ENCODE measurements at regions not wholly inside any gene's neighbourhood (a gene's known extent, or its start where the extent isn't known, plus 50 kb on each side); places are given as distances from the start of the nearest gene placed in this dataset.

- no peak for DNase-seq (ENCODE audit: low read depth)
Observed at GRCh38 chr7:106775975-106776607, 89.0 kb upstream of the PIK3CG start.

DNA sequence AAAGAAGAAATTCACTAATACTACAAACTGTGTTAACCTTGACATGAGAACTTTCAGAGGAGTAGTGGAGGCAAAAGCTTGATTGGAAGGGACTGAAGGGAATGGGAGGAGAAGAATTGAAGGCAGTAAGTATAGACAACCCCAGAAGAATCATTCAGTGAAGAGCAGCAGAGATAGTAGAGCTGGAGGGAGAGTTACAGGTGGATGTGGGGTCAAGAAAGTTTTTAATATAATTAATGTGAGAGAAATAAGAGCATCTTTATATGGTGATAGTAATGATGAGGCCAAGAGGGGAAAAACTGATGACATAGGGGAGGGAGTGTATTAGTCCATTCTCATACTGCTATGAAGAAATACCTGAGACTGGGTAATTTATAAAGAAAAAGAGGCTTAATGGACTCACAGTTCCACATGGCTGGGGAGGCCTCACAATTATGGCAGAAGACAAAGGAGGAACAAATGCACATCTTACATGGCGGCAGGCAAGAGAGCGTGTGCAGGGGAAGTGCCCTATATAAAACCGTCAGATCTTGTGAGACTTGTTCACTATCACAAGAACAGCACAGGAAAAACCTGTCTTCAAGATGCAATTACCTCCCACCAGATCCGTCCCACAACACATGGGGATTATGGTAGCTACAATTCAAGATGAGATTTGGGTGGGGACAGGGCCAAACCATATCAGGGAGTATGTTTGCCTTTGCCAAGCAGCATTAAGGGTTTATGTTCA is 88.3 kb upstream of the PIK3CG start:
- no peak for DNase-seq (ENCODE audit: low read depth)

DNA sequence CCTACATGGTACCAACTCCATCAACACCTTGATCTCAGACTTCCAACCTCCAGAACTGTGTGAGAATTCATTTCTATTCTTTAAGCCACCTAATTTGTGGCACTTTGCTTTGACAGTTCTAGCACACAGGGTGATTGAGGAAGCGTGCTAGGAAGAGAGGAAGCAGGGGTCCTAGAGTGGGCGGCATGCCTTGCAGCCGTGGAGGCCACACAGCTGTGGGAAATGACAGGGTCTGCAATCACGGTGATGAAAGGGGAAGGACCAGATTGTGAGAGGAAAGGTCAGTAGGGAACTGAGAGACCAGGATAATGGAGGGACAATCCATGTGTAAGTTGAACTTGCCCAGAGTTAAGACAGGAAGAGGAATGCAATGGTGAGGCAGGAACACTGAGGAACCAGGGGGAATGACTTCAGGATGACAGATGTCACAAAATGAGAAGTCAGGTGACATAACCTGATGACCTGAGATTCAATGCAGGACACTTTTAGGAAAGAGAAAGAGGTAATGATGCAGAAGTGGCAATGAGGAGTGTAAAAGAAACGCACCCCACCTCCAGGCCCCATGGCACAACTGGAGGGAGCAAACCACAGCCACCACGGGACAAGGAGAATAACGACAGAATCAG is 87.3 kb upstream of the PIK3CG start:
- DNase-seq (ENCODE audit: low read depth), result no peak

DNA sequence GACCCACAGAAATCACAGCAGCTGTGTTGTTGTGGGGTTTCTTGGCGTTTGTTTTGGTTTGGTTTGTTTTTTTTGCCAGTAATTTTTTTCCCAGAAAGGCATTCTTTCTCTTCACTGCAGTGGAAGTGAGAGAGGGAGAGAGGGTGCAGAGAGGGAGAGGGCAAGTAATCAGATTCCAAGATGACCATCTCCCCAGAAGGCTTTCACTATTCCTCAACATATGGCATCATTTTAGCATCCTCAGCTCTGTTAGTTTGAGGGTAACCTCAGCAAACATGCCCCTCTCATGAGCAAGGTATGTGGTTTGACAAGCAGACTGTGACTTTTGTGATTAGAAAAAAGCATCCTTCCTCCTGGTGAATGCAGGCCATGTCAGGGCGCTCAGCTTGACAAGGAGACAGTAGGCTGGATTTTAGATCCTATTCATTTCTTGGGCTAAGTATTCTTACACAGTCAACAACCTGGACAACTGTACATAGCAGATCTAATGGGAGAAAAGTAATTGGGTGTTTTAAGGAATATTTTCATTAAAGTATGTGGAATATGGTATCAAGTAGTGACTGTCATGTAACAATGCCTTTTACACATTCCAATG is 86.3 kb upstream of the PIK3CG start:
- no peak for DNase-seq (ENCODE audit: low read depth)

DNA sequence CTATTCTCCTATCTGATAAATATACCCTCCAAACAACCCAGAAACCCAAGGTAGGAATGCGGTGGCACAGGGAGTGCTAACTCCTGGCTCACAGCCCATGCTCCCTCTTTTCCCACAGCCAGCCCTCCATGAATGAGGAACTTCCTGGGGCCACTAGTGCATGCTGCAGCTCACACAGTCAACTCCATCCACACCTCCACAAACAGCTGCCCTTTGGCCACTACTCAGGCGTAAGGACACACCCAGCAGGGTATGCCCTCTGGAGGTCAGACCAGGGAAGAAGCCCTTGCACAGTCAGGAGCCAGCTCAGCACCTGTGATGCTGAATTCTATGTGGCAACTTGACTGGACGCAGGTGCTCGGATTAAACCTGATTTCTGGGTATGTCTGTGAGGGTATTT is 85.2 kb upstream of the PIK3CG start:
- no peak for DNase-seq (ENCODE audit: low read depth)

DNA sequence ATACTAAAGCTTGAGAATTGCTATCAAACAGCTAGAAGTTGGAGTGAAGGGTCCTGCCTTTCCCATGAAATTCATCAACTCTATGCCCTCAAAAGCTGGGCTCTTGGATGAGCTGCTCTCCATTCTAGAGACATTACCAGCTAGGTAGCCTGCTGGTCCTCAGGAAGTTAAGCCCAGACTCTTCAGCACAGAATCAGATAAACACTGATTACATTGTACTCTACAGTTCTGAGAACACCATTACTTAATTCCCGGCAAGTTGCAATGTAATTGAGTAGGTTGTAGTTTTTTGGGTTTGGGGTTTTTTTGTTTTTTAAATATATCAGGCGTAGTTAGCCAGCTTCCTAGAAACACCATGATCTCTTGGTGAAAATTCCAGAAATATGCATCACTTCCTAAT is 84.1 kb upstream of the PIK3CG start:
- no peak for DNase-seq (ENCODE audit: low read depth)

- no peak for DNase-seq (ENCODE audit: low read depth)
Observed at GRCh38 chr7:106781828-106782544, 83.1 kb upstream of the PIK3CG start.

GRCh38 chr7:106783286-106783685 is 81.8 kb upstream of the PIK3CG start:
- no peak for DNase-seq (ENCODE audit: low read depth)

GRCh38 chr7:106788637-106789036 is 76.4 kb upstream of the PIK3CG start:
- DNase-seq (ENCODE audit: low read depth), result no peak

- no peak for DNase-seq (ENCODE audit: low read depth)
Observed at GRCh38 chr7:106791526-106791925, 73.6 kb upstream of the PIK3CG start.

- DNase-seq (ENCODE audit: low read depth), result no peak
Observed at GRCh38 chr7:106792233-106792926, 72.7 kb upstream of the PIK3CG start.

GRCh38 chr7:106793015-106793975 is 71.8 kb upstream of the PIK3CG start:
- DNase-seq (ENCODE audit: low read depth), result peak; percentile 19

DNA sequence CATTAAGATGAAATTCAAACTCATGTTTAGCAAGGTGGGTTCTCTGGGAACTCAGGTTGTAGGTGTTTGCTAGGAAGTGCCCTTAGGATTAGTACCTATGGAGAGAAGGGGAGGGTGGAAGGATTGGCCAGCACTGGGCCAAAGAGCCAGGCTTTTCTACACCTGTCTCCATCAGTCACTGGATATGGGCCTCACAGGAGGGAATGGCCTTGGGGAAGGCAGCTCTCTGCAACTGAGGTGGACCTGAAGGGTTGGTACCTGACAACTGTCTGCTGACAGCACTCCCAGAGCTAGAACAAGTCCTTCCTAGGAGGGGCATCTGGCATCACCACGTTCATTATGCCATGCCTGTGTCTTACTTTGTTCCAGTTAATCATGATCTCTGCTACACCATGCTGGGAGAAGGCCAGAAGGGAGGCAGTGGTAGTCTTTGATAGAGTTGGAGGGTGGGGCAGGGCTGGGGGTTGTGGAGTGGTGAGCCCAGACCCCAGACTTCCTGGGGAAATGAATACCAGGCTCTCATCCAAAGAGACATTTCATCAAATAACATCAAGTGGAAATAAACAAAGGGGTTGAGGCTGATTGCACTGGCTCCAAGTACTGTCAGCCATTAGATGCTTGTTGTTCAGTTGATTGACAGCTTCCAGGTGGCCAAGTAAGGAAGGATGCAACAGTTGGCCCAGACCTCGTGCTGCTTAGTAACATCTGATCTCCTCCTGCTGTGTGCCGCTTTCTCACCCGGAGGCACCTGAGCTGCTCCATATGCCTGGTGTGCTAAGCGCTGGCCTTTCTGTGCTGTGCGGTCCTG is 70.6 kb upstream of the PIK3CG start:
- DNase-seq (ENCODE audit: low read depth), result no peak

GRCh38 chr7:106795084-106795876 is 69.8 kb upstream of the PIK3CG start:
- no peak for DNase-seq (ENCODE audit: low read depth)

- DNase-seq (ENCODE audit: low read depth), result no peak
Observed at GRCh38 chr7:106795877-106796231, 69.2 kb upstream of the PIK3CG start.

DNA sequence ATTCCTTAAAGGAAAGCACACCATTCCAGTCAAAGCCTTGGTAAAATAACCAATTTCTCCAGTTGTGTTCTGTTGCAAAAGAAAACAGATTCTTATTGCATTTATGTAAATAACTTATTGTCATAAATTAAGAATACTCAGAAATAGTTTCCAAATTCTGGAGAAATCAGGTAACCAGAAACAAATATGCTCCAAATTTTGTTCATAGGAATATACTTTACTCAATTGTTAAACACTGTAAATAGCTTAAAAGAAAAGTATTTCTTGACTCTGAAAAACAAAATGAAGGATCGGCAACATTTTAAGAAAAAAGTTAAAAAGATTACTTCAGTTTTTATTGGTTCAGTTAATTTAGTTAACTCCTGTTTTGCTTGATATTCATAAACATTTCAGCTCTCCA is 67.1 kb upstream of the PIK3CG start:
- no peak for DNase-seq (ENCODE audit: low read depth)

DNA sequence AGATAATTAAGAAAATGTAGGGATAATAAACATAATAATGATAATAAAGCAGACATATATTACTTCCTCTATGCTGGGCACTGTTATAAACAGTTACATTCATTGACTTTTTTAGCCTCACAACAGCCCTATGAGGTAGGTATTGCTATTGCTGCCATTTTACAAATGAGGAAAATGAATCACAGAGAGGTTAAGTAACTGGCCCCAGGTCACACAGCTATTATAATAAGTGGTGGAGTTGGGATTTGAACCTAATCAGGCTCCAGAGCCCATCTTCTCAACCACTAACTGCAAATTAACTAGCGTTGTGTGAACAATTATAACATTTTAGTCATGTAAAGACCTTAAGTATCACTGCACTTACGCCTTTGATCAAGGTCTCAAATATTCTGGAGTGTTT is 62.5 kb upstream of the PIK3CG start:
- no peak for DNase-seq (ENCODE audit: low read depth)

DNA sequence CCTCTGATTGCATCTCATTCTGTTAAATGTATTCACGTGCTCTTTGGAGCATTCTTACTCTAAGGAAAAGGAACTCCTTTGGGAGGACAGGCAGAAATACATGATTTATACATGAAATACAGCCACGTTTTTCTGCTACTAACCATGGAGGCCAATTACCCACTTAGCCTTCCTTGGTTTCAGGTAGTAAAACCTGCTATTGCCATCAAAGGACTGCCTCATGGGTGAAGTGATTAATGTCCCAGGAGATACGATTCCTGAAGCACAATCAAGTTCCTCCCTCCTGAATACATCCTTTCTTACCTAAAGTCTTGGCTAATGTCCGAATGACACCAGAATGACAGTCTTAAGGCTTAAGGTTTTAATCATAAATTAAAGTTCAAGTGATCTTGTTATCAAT is 58.5 kb upstream of the PIK3CG start:
- DNase-seq (ENCODE audit: low read depth), result no peak

GRCh38 chr7:106807474-106807873 is 57.6 kb upstream of the PIK3CG start:
- DNase-seq (ENCODE audit: low read depth), result no peak

Data from T follicular helper cell (primary cell).